ENCODE measurements at regions not wholly inside any gene's neighbourhood (a gene's known extent, or its start where the extent isn't known, plus 50 kb on each side); places are given as distances from the start of the nearest gene placed in this dataset.
A peak's percentile ranks its signal among the peaks of the same experiment; 100 is the strongest.

- Histone ChIP-seq H3K23ac (ENCODE audit: low read depth, low read length) (no peak overlapping the region), H2BK15ac (ENCODE audit: low read depth, low read length) (no peak overlapping the region), H3K14ac (replicated peaks; ENCODE audit: low read depth, low read length) (no peak overlapping the region), H2AK9ac (replicated peaks; ENCODE audit: low read depth, low read length, poor library complexity) (no peak overlapping the region), H3K4me2 (ENCODE audit: low read depth, low read length) (no peak overlapping the region; the same call in 1 of the 2 replicates), H2BK5ac (ENCODE audit: low read depth, low read length, poor library complexity, severe bottlenecking) (no peak overlapping the region), H3K9me1 (ENCODE audit: insufficient read depth, low read length) (no peaks in the 10 kb centered on the region), H2BK20ac (ENCODE audit: low read depth, low read length) (no peak overlapping the region), H4K5ac (ENCODE audit: low read depth, low read length) (no peak overlapping the region), H2AK5ac (ENCODE audit: low read depth, low read length) (no peak overlapping the region), H3K4ac (ENCODE audit: low read depth, low read length) (no peak overlapping the region), H3K4me1 (ENCODE audit: control insufficient read depth, insufficient read depth, low read length) (0 out of 2 replicates have a peak, but pooled peaks cover 1% of the 10 kb centered on the region), H3K36me3 (ENCODE audit: control insufficient read depth, insufficient read depth, low read length) (no peaks in the 10 kb centered on the region), H3K9me3 (ENCODE audit: control insufficient read depth, insufficient read depth, low read length) (no peaks in the 10 kb centered on the region), H3K4me3 (ENCODE audit: insufficient read depth, low read depth, low read length) (no peak overlapping the region), H3K27me3 (ENCODE audit: control insufficient read depth, insufficient read depth, low read length) (peaks cover 2% of the 10 kb centered on the region; the same call in 1 of the 2 replicates), H2AFZ (replicated peaks; ENCODE audit: low read length, poor library complexity) (no peak overlapping the region), H3K18ac (ENCODE audit: low read depth, low read length) (no peak overlapping the region), H4K20me1 (ENCODE audit: insufficient read depth, low read length) (no peaks in the 10 kb centered on the region), H2BK120ac (ENCODE audit: low read depth, low read length) (no peak overlapping the region), H3K27ac (ENCODE audit: insufficient read depth, low read length) (no peak overlapping the region), H3K56ac (ENCODE audit: extremely low read depth, insufficient read depth, low read length) (no peak overlapping the region), H4K8ac (ENCODE audit: low read depth in 2 of 2, low read length in 2 of 2) (no peak overlapping the region), H3K79me1 (ENCODE audit: low read depth in 1 of 2, low read length in 2 of 2) (no peaks in the 10 kb centered on the region), H3K9ac (ENCODE audit: low read depth, low read length) (no peak overlapping the region), H4K91ac (ENCODE audit: insufficient read depth, low read depth, low read length) (no peak overlapping the region)
- dilution Hi-C loops (cut with HindIII; ENCODE audit: low sequenced_read_pairs, unreplicated experiment): no loop called here
- intact Hi-C loops (cut with micrococcal nuclease): no loop called here
- WGBS, 2 experiments (ENCODE audit: extremely low coverage in 2 of 2, insufficient read length in 1 of 2): 13% methylated on average over 3 of the region's 11 CpGs; no CpG with 5 or more reads in 1 of the 2 experiments
- peak; percentile 77 for ATAC-seq (ENCODE audit: low read depth)
- BruUV-seq (replicated peaks): no TSS peak
- no peak for DNase-seq
- in situ Hi-C loops (cut with MboI; ENCODE audit: low sequenced_read_pairs): no loop called here
- CTCF ChIA-PET: interaction anchor here (1.0 kb wide), 1 partner anchor 201 kb away, joined by 4 read pairs; no protein-coding TSS in a partner anchor
- POLR2A ChIA-PET (ENCODE audit: unreplicated experiment): no interaction called here
- TF ChIP-seq FOS (IDR thresholded peaks at IDR 0.05; ENCODE audit: low read depth, low read length) (no peak), RCOR1 (IDR thresholded peaks at IDR 0.05; ENCODE audit: insufficient replicate concordance, low read length) (no peak), MXI1 (IDR thresholded peaks at IDR 0.05; ENCODE audit: borderline replicate concordance, low read depth, low read length) (no peak), SMC3 (IDR thresholded peaks at IDR 0.05; ENCODE audit: low read depth, low read length) (no peak), ELK1 (IDR thresholded peaks at IDR 0.05; ENCODE audit: borderline replicate concordance, low read depth, low read length) (no peak), USF2 (IDR thresholded peaks at IDR 0.05; ENCODE audit: low read depth, low read length) (no peak), NFE2L2 (IDR thresholded peaks at IDR 0.05; ENCODE audit: low read depth, low read length) (no peak), POLR2A (IDR thresholded peaks at IDR 0.05; ENCODE audit: low read depth, low read length) (no peak), RAD21 (IDR thresholded peaks at IDR 0.05; ENCODE audit: low read length) (no peak), RFX5 (IDR thresholded peaks at IDR 0.05; ENCODE audit: low read depth, low read length) (no peak), CHD1 (IDR thresholded peaks at IDR 0.05; ENCODE audit: low read depth, low read length) (no peak), CEBPB (IDR thresholded peaks at IDR 0.05; ENCODE audit: low read depth, low read length) (no peak), MAZ (IDR thresholded peaks at IDR 0.05; ENCODE audit: borderline replicate concordance, low read depth, low read length) (no peak), BHLHE40 (IDR thresholded peaks at IDR 0.05; ENCODE audit: low read depth, low read length) (no peak), CTCF (conservative IDR thresholded peaks at IDR 0.05; ENCODE audit: low read depth, low read length) (no peak)
These were observed 58.1 kb upstream of the VTCN1 start for GRCh38 chr1:117268535-117269455.

Data from IMR-90 (cell line).